ENCODE measurements at regions not wholly inside any gene's neighbourhood (a gene's known extent, or its start where the extent isn't known, plus 50 kb on each side); places are given as distances from the start of the nearest gene placed in this dataset.

GRCh38 chr6:86152546-86152945 lies 509.9 kb upstream of the SYNCRIP start:
- no peak for TF ChIP-seq POLR2AphosphoS5 (IDR thresholded peaks at IDR 0.05; ENCODE audit: borderline replicate concordance, low read depth, low read length)
- TF ChIP-seq EZH2 (IDR thresholded peaks at IDR 0.05): no peak
- no peak for TF ChIP-seq FOXP2 (optimal IDR thresholded peaks at IDR 0.05; ENCODE audit: control extremely low read depth, extremely low read length, insufficient read depth)

All from SK-N-MC (cell line).